ENCODE measurements at regions not wholly inside any gene's neighbourhood (a gene's known extent, or its start where the extent isn't known, plus 50 kb on each side); places are given as distances from the start of the nearest gene placed in this dataset.

GRCh38 chr2:175462246-175462645, 280.7 kb upstream of the ATP5MC3 start:
- H3K9me3 Mint-ChIP-seq (ENCODE audit: unreplicated experiment) = peaks cover 6% of the 10 kb centered on the region
- H3K4me3 Mint-ChIP-seq (ENCODE audit: unreplicated experiment) = no peak overlapping the region
- H3K4me1 Mint-ChIP-seq (ENCODE audit: unreplicated experiment) = no peaks in the 10 kb centered on the region
- H3K36me3 Mint-ChIP-seq (ENCODE audit: unreplicated experiment) = no peaks in the 10 kb centered on the region
- H3K27ac Mint-ChIP-seq (ENCODE audit: unreplicated experiment) = no peak overlapping the region
- DNase-seq (ENCODE audit: extremely low spot score, unreplicated experiment) = no peak
- TF ChIP-seq, protein P1, sequence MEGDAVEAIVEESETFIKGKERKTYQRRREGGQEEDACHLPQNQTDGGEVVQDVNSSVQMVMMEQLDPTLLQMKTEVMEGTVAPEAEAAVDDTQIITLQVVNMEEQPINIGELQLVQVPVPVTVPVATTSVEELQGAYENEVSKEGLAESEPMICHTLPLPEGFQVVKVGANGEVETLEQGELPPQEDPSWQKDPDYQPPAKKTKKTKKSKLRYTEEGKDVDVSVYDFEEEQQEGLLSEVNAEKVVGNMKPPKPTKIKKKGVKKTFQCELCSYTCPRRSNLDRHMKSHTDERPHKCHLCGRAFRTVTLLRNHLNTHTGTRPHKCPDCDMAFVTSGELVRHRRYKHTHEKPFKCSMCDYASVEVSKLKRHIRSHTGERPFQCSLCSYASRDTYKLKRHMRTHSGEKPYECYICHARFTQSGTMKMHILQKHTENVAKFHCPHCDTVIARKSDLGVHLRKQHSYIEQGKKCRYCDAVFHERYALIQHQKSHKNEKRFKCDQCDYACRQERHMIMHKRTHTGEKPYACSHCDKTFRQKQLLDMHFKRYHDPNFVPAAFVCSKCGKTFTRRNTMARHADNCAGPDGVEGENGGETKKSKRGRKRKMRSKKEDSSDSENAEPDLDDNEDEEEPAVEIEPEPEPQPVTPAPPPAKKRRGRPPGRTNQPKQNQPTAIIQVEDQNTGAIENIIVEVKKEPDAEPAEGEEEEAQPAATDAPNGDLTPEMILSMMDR (IDR thresholded peaks at IDR 0.05) = no peak
- H3K27me3 Mint-ChIP-seq (ENCODE audit: unreplicated experiment) = no peaks in the 10 kb centered on the region

DNA sequence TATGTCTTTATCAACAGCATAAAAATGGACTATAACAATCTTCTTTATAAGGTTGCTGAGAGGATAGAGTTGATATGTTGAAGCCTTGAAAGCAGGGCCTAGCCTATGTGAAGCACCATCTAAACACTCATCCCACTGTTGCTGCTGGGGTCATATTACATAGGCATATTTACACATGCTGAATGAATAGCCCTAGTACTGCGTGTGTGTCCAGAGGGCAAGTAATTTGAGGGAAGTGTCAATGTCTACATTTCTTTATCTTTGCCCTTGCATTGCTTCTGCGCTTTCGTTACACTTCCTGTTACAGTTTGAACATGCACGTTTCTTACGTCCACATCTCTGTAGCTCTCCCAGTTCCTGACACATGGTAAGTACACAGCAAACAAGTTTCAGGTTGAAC, 280.3 kb upstream of the ATP5MC3 start:
- TF ChIP-seq, protein P1 (IDR thresholded peaks at IDR 0.05) = no peak
- Mint-ChIP-seq H3K4me1 (ENCODE audit: unreplicated experiment) (no peaks in the 10 kb centered on the region), H3K36me3 (ENCODE audit: unreplicated experiment) (no peaks in the 10 kb centered on the region), H3K27ac (ENCODE audit: unreplicated experiment) (no peak overlapping the region), H3K9me3 (ENCODE audit: unreplicated experiment) (peaks cover 6% of the 10 kb centered on the region), H3K27me3 (ENCODE audit: unreplicated experiment) (no peaks in the 10 kb centered on the region), H3K4me3 (ENCODE audit: unreplicated experiment) (no peak overlapping the region)
- no peak for DNase-seq (ENCODE audit: extremely low spot score, unreplicated experiment)

DNA sequence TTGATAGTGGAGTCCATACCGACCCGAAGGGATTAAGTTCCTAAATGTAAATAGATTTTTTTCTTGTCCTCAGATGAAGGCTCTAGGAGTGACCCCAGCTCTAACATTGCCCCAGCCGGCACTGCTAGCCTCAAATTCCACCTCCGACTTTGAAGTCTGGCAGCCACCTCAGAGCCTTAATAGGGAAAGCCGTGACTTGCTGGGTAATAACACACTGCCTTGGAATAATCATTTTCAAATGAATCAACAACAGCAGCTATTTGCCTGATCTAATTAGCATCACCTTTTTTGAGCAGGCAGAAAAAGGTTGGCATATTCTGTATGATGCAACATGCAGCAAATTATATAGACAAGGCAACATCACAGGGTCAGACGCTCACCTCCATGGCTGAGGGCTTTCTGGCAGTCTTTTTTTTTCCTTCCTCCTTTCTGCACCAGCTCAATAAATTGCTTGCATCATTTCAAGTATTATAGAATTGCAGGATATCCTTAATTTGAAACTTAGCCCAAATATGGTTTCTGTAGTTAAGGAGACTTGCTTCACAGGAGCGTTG, 276.5 kb upstream of the ATP5MC3 start:
- H3K27me3 Mint-ChIP-seq (ENCODE audit: unreplicated experiment) = no peaks in the 10 kb centered on the region
- no peak overlapping the region for H3K4me3 Mint-ChIP-seq (ENCODE audit: unreplicated experiment)
- no peak overlapping the region for H3K27ac Mint-ChIP-seq (ENCODE audit: unreplicated experiment)
- no peaks in the 10 kb centered on the region for H3K36me3 Mint-ChIP-seq (ENCODE audit: unreplicated experiment)
- TF ChIP-seq, protein P1 (IDR thresholded peaks at IDR 0.05) = no peak
- H3K9me3 Mint-ChIP-seq (ENCODE audit: unreplicated experiment) = peaks cover 12% of the 10 kb centered on the region
- no peak for DNase-seq (ENCODE audit: extremely low spot score, unreplicated experiment)
- H3K4me1 Mint-ChIP-seq (ENCODE audit: unreplicated experiment) = no peaks in the 10 kb centered on the region

GRCh38 chr2:175454953-175455389, 273.5 kb upstream of the ATP5MC3 start:
- DNase-seq (ENCODE audit: extremely low spot score, unreplicated experiment) = no peak
- Mint-ChIP-seq H3K27me3 (ENCODE audit: unreplicated experiment) (no peaks in the 10 kb centered on the region), H3K36me3 (ENCODE audit: unreplicated experiment) (no peaks in the 10 kb centered on the region), H3K9me3 (ENCODE audit: unreplicated experiment) (peaks cover 9% of the 10 kb centered on the region), H3K27ac (ENCODE audit: unreplicated experiment) (no peak overlapping the region), H3K4me3 (ENCODE audit: unreplicated experiment) (no peak overlapping the region), H3K4me1 (ENCODE audit: unreplicated experiment) (no peaks in the 10 kb centered on the region)
- TF ChIP-seq, protein P1 (IDR thresholded peaks at IDR 0.05) = no peak

- Mint-ChIP-seq H3K4me3 (ENCODE audit: unreplicated experiment) (no peak overlapping the region), H3K4me1 (ENCODE audit: unreplicated experiment) (no peaks in the 10 kb centered on the region), H3K36me3 (ENCODE audit: unreplicated experiment) (no peaks in the 10 kb centered on the region), H3K27me3 (ENCODE audit: unreplicated experiment) (no peaks in the 10 kb centered on the region), H3K9me3 (ENCODE audit: unreplicated experiment) (no peaks in the 10 kb centered on the region), H3K27ac (ENCODE audit: unreplicated experiment) (no peak overlapping the region)
- no peak for DNase-seq (ENCODE audit: extremely low spot score, unreplicated experiment)
- TF ChIP-seq, protein P1 (IDR thresholded peaks at IDR 0.05) = no peak
Observed at GRCh38 chr2:175450029-175450760, 268.7 kb upstream of the ATP5MC3 start.

Measured in osteocyte (in vitro differentiated cells).